GM12873 (cell line): ENCODE measurements at regions not wholly inside any gene's neighbourhood (a gene's known extent, or its start where the extent isn't known, plus 50 kb on each side); places are given as distances from the start of the nearest gene placed in this dataset.

Experiments used
- CTCF ChIP-seq: IDR thresholded peaks from 2 replicates; pipeline ENCODE4 v1.5.1; 2012; ENCODE audit warnings: low read depth, mild to moderate bottlenecking, moderate library complexity, low read length, control low read depth; ENCODE audit not compliant: insufficient read depth; ENCODE audit errors: missing control alignments

- TF ChIP-seq CTCF: no peak
Observed at GRCh38 chr3:159739166-159739565, 249.5 kb upstream of the IL12A start.

GRCh38 chr3:159739969-159740368 is 248.7 kb upstream of the IL12A start:
- TF ChIP-seq CTCF: no peak

- no peak for TF ChIP-seq CTCF
Observed at GRCh38 chr3:159741281-159741680, 247.4 kb upstream of the IL12A start.

GRCh38 chr3:159748425-159748824 is 240.2 kb upstream of the IL12A start:
- TF ChIP-seq CTCF: no peak

GRCh38 chr3:159749406-159749805 is 239.2 kb upstream of the IL12A start:
- TF ChIP-seq CTCF: no peak

- TF ChIP-seq CTCF: no peak
Observed at GRCh38 chr3:159751146-159751545, 237.5 kb upstream of the IL12A start.

- TF ChIP-seq CTCF: no peak
Observed at GRCh38 chr3:159751752-159752151, 236.9 kb upstream of the IL12A start.

GRCh38 chr3:159757341-159758060 is 231.1 kb upstream of the IL12A start:
- no peak for TF ChIP-seq CTCF
